Heart right ventricle (tissue), 16 donors: ENCODE measurements at regions not wholly inside any gene's neighbourhood (a gene's known extent, or its start where the extent isn't known, plus 50 kb on each side); places are given as distances from the start of the nearest gene placed in this dataset.
"Not testable (repeated sequence)": the region's sequence is repeated elsewhere in the genome, so short reads cannot be mapped to it uniquely, and the experiment has no call there.

Experiments used
- ATAC-seq, 8 donors: fragments of 200-7000 bp; cut with Tn5 transposase; one replicate each; pipeline ENCODE4 v1.9.1; 2020; ENCODE audit warnings: mild to moderate bottlenecking in 8 of 8, moderate library complexity in 8 of 8, moderate number of reproducible peaks in 1 of 8
- DNase-seq, 2 donors: peaks; one replicate each; pipeline ENCODE4 v3.0.0-alpha.2; 2020
- H3K27ac ChIP-seq, 10 donors: fragments of 200-600 bp; sonication (generic) in 2 of 10; one replicate each; pipeline versions ENCODE4 v1.5.0 to v1.8.0; 2020 to 2022; ENCODE audit warnings: mild to moderate bottlenecking in 3 of 10
- H3K27me3 ChIP-seq, 7 donors: fragments of 200-600 bp; one replicate each; pipeline ENCODE4 v1.8.0; 2021 to 2022; ENCODE audit warnings: mild to moderate bottlenecking in 2 of 7
- H3K36me3 ChIP-seq, 9 donors: fragments of 200-600 bp; sonication (generic) in 1 of 9; one replicate each; pipeline versions ENCODE4 v1.5.0 to v1.8.0; 2020 to 2022; ENCODE audit warnings: mild to moderate bottlenecking in 2 of 9
- H3K4me1 ChIP-seq, 9 donors: fragments of 200-600 bp; sonication (generic) in 1 of 9; one replicate each; pipeline versions ENCODE4 v1.5.0 to v1.8.0; 2020 to 2022; ENCODE audit warnings: mild to moderate bottlenecking in 4 of 9
- H3K4me3 ChIP-seq, 10 donors: fragments of 200-600 bp; sonication (generic) in 2 of 10; one replicate each; pipeline versions ENCODE4 v1.5.0 to v1.8.0; 2020 to 2022; ENCODE audit warnings: mild to moderate bottlenecking in 7 of 10, moderate library complexity in 2 of 10
- H3K9me3 ChIP-seq, 11 donors: fragments of 200-600 bp in 10 of 11; sonication (generic) in 2 of 11; one replicate each; pipeline versions ENCODE4 v1.5.0 to v1.8.0; 2013 to 2022; ENCODE audit warnings: mild to moderate bottlenecking in 2 of 11, control low read depth in 1 of 11, moderate library complexity in 1 of 11
- CTCF ChIP-seq, 9 donors: fragments of 200-600 bp; sonication (generic) in 2 of 9; IDR thresholded peaks; one replicate each; pipeline versions ENCODE4 v1.5.0 to v1.8.0; 2021 to 2022; ENCODE audit warnings: antibody characterized with exemption in 9 of 9, mild to moderate bottlenecking in 5 of 9, moderate library complexity in 1 of 9
- WGBS, 2 donors: extraction: QIAGEN DNeasy Blood & Tissue Kit; methylation state at CpG; one replicate each; pipeline ENCODE4 v1.1.7; 2013; ENCODE audit warnings: inconsistent platforms in 1 of 2; 5-methylcytosine and 5-hydroxymethylcytosine counted together
- intact Hi-C, 10 donors: fragments of 100-400 bp; cut with DNase I; formaldehyde crosslinking; loops; one replicate each; pipeline versions ENCODE4 v1.11.1 to v1.14.2; 2022
- donor health status: Arrhythmogenic right ventricular cardiomyopathy.
- donor health status: ischemic (EF 13 %, LVEDD 7.1; RV severe dilation, severe dysfunction).
- donor health status: healthy with polysubstance abuse.
- donor health status: DM: no; HTN: yes; CAD: no.
- donor health status: DM: no; HTN: no; CAD: no.
- donor health status: ischemic (EF 25% LVEDD 6.9; RV normal size, moderate dysfunction).
- donor health status: ischemic (EF 25% LVEDD 5.7; RV mildly dilated, moderate dysfunction).
- donor health status: healthy.
- donor health status: DM: yes; HTN: yes; CAD: no.
- donor health status: Ischemic cardiomyopathy.
- donor health status: ischemic (EF 35%, LVEDD 5.7; RV mildly dilated, moderate dysfunction).
- donor health status: nonischemic (EF 11% LVEDD 7.7; RV severe dilation, severe dysfunction).
- donor health status: DM: yes; HTN: yes; CAD: no.
- donor health status: PGD.
- donor health status: ischemic (EF 29% LVEDD 5.4; RV normal size, mild dysfunction).
- donor health status: nonischemic (EF 23%, LVEDD 6.1; RV moderate dilation, normal function).

GRCh38 chr9:42759320-42759719 lies 575.9 kb downstream of the SPATA31A6 start:
- ATAC-seq, H3K4me3 ChIP-seq, intact Hi-C loops, H3K27me3 ChIP-seq, H3K27ac ChIP-seq, H3K4me1 ChIP-seq, H3K36me3 ChIP-seq, H3K9me3 ChIP-seq: not testable (repeated sequence)
- peak in 3 of 9 donors; percentile 11 to 34 (median 31) for TF ChIP-seq CTCF (IDR thresholded peaks at IDR 0.05)
- 17 to 29% methylated on average over 5 of the region's 5 CpGs for WGBS, 2 donors
- DNase-seq: peak in 1 of 2 donors; percentile 26

GRCh38 chr9:42782201-42782600 lies 598.7 kb downstream of the SPATA31A6 start:
- intact Hi-C loops, H3K4me1 ChIP-seq, H3K27me3 ChIP-seq, ATAC-seq, H3K9me3 ChIP-seq, H3K27ac ChIP-seq, H3K4me3 ChIP-seq, DNase-seq, H3K36me3 ChIP-seq: not testable (repeated sequence)
- WGBS, 2 donors: 53 to 73% methylated on average over 3 to 4 of the region's 4 CpGs

GRCh38 chr9:42792725-42793124 lies 609.3 kb downstream of the SPATA31A6 start:
- intact Hi-C loops, H3K4me1 ChIP-seq, H3K27ac ChIP-seq, ATAC-seq, H3K36me3 ChIP-seq, H3K9me3 ChIP-seq, H3K4me3 ChIP-seq, H3K27me3 ChIP-seq: not testable (repeated sequence)
- peak in 1 of 2 donors; percentile 20 for DNase-seq
- 57 to 65% methylated on average over 16 of the region's 16 CpGs for WGBS, 2 donors

- H3K4me1 ChIP-seq, H3K4me3 ChIP-seq, H3K9me3 ChIP-seq, H3K27ac ChIP-seq, DNase-seq, H3K36me3 ChIP-seq, H3K27me3 ChIP-seq, ATAC-seq, intact Hi-C loops: not testable (repeated sequence)
- 12 to 29% methylated on average over 1 of the region's 1 CpG for WGBS, 2 donors
- TF ChIP-seq CTCF (IDR thresholded peaks at IDR 0.05): peak in 8 of 9 donors; percentile 13 to 45 (median 35)
Observed at GRCh38 chr9:42798571-42798970, 615.1 kb downstream of the SPATA31A6 start.

GRCh38 chr9:42802716-42803115 lies 619.3 kb downstream of the SPATA31A6 start:
- WGBS, 2 donors: 54 to 62% methylated on average over 4 of the region's 4 CpGs
- intact Hi-C loops, H3K36me3 ChIP-seq, H3K9me3 ChIP-seq, H3K4me1 ChIP-seq, H3K4me3 ChIP-seq, H3K27me3 ChIP-seq, H3K27ac ChIP-seq: not testable (repeated sequence)
- ATAC-seq (peak in 4 of 8 donors; percentile 33 to 54 (median 42)), DNase-seq (peak in 1 of 2 donors; percentile 5)

- WGBS, 2 donors: 18 to 27% methylated on average over 17 to 19 of the region's 25 CpGs
- H3K27ac ChIP-seq, H3K9me3 ChIP-seq, intact Hi-C loops, H3K27me3 ChIP-seq, H3K4me1 ChIP-seq, H3K36me3 ChIP-seq: not testable (repeated sequence)
- peak; percentile 78 to 95 (median 92) for ATAC-seq
- peak overlapping the region in 1 of 10 donors; percentile 26 for H3K4me3 ChIP-seq
- peak; percentile 19 to 25 for DNase-seq
- peak in 7 of 9 donors; percentile 26 to 53 (median 34) for TF ChIP-seq CTCF (IDR thresholded peaks at IDR 0.05)
Observed at GRCh38 chr9:42806674-42807073, 623.2 kb downstream of the SPATA31A6 start.

GRCh38 chr9:42821468-42821867 lies 638.0 kb downstream of the SPATA31A6 start:
- intact Hi-C loops, H3K27me3 ChIP-seq, H3K9me3 ChIP-seq, H3K36me3 ChIP-seq, DNase-seq, H3K4me1 ChIP-seq, H3K4me3 ChIP-seq, H3K27ac ChIP-seq: not testable (repeated sequence)
- ATAC-seq: peak in 2 of 8 donors; percentile 44 to 54
- 67 to 77% methylated on average over 1 of the region's 1 CpG for WGBS, 2 donors

GRCh38 chr9:42848156-42848555 lies 664.7 kb downstream of the SPATA31A6 start:
- DNase-seq, H3K36me3 ChIP-seq, H3K27me3 ChIP-seq, H3K4me1 ChIP-seq, H3K4me3 ChIP-seq, ATAC-seq, H3K9me3 ChIP-seq, intact Hi-C loops, H3K27ac ChIP-seq: not testable (repeated sequence)
- WGBS, 2 donors: 20% methylated on average over 1 of the region's 3 CpGs
